HEK293 (cell line): ENCODE measurements at regions not wholly inside any gene's neighbourhood (a gene's known extent, or its start where the extent isn't known, plus 50 kb on each side); places are given as distances from the start of the nearest gene placed in this dataset.

Source experiments
- CTCF ChIA-PET: fragments of 350-600 bp; formaldehyde crosslinking; extraction: SDS; loops from one replicate; lab custom pipeline; 2021; ENCODE audit warnings: antibody characterized with exemption; lab: Yijun Ruan, JAX
- POLR2A ChIA-PET: fragments of 300-600 bp; formaldehyde crosslinking; extraction: SDS; loops from one replicate; lab custom pipeline; 2020; ENCODE audit warnings: antibody characterized with exemption, inconsistent platforms; lab: Yijun Ruan, JAX
- H3K27ac ChIP-seq: fragments of 200-500 bp; sonication (Bioruptor generic); 2 replicates; pipeline ENCODE4 v1.5.1; 2014; ENCODE audit warnings: low read depth, low read length, control low read depth, inconsistent platforms; ENCODE audit errors: extremely low read depth
- H3K36me3 ChIP-seq, 2 experiments: fragments of 200-500 bp in 1 of 2; sonication (Bioruptor generic) in 1 of 2; 1 replicate in 1 of 2; 2 replicates in 1 of 2; pipeline ENCODE4 v1.5.1; 2014 to 2017; ENCODE audit warnings: inconsistent platforms in 2 of 2, low read length in 2 of 2; ENCODE audit not compliant: control insufficient read depth in 2 of 2, insufficient read depth in 1 of 2
- H3K4me1 ChIP-seq: fragments of 200-500 bp; sonication (Bioruptor generic); 2 replicates; pipeline ENCODE4 v1.5.1; 2014; ENCODE audit warnings: mild to moderate bottlenecking, low read length, inconsistent platforms; ENCODE audit not compliant: control insufficient read depth, insufficient read depth
- H3K4me3 ChIP-seq: 2 replicates; pipeline ENCODE4 v1.5.1; 2011; ENCODE audit warnings: low read depth, mild to moderate bottlenecking, control low read depth, low read length, moderate library complexity
- H3K9me3 ChIP-seq: fragments of 200-500 bp; sonication (Bioruptor generic); 2 replicates; pipeline ENCODE4 v1.5.1; 2014; ENCODE audit warnings: low read depth, low read length, inconsistent platforms; ENCODE audit not compliant: control insufficient read depth, insufficient read depth
- KLF10 ChIP-seq: fragments of 450-650 bp; IDR thresholded peaks from 2 replicates; pipeline ENCODE4 v1.5.1; 2018; ENCODE audit warnings: missing biosample characterization, mild to moderate bottlenecking, missing genetic modification characterization
- OSR2 ChIP-seq: fragments of 450-650 bp; formaldehyde crosslinking; IDR thresholded peaks from 2 replicates; pipeline ENCODE4 v1.5.1; 2016; ENCODE audit warnings: missing biosample characterization, missing genetic modification characterization
- SCRT1 ChIP-seq: fragments of 450-650 bp; formaldehyde crosslinking; IDR thresholded peaks from 2 replicates; pipeline ENCODE4 v1.5.1; 2016; ENCODE audit warnings: missing biosample characterization, missing genetic modification characterization, borderline replicate concordance
- SP7 ChIP-seq: fragments of 450-650 bp; formaldehyde crosslinking; IDR thresholded peaks from 2 replicates; pipeline ENCODE4 v1.5.1; 2016; ENCODE audit warnings: missing biosample characterization, missing genetic modification characterization
- YY2 ChIP-seq: fragments of 450-650 bp; formaldehyde crosslinking; IDR thresholded peaks from 2 replicates; pipeline ENCODE4 v1.5.1; 2016; ENCODE audit warnings: missing biosample characterization, missing genetic modification characterization
- ZFHX2 ChIP-seq: fragments of 450-650 bp; formaldehyde crosslinking; conservative IDR thresholded peaks from 2 replicates; pipeline ENCODE4 v1.5.1; 2016; ENCODE audit warnings: missing biosample characterization, missing genetic modification characterization
- ZNF2 ChIP-seq: fragments of 450-650 bp; formaldehyde crosslinking; IDR thresholded peaks from 2 replicates; pipeline ENCODE4 v1.5.1; 2016; ENCODE audit warnings: missing biosample characterization, missing genetic modification characterization
- ZNF274 ChIP-seq, 2 experiments: fragments of 200-500 bp in 1 of 2; fragments of 450-650 bp in 1 of 2; sonication (Bioruptor generic) in 1 of 2; formaldehyde crosslinking in 1 of 2; IDR thresholded peaks; 2 replicates each; pipeline versions ENCODE4 v1.5.1 to v1.6.1; 2014 to 2016; ENCODE audit warnings: borderline replicate concordance in 1 of 2, inconsistent platforms in 1 of 2, low read length in 1 of 2, missing biosample characterization in 1 of 2, missing genetic modification characterization in 1 of 2
- ZNF404 ChIP-seq: fragments of 450-650 bp; formaldehyde crosslinking; IDR thresholded peaks from 2 replicates; pipeline ENCODE4 v1.5.1; 2017; ENCODE audit warnings: missing biosample characterization, missing genetic modification characterization
- ZNF501 ChIP-seq: fragments of 450-650 bp; formaldehyde crosslinking; IDR thresholded peaks from 2 replicates; pipeline ENCODE4 v1.5.1; 2016; ENCODE audit warnings: missing biosample characterization, missing genetic modification characterization
- ZNF560 ChIP-seq: fragments of 450-650 bp; formaldehyde crosslinking; IDR thresholded peaks from 2 replicates; pipeline ENCODE4 v1.5.1; 2017; ENCODE audit warnings: missing biosample characterization, missing genetic modification characterization, borderline replicate concordance
- TF ChIP-seq, protein P1 (sequence below): fragments of 450-650 bp; formaldehyde crosslinking; IDR thresholded peaks from 2 replicates; pipeline ENCODE4 v1.5.1; 2016; ENCODE audit warnings: missing biosample characterization, missing genetic modification characterization
- TF ChIP-seq, protein P2 (sequence below): fragments of 450-650 bp; formaldehyde crosslinking; IDR thresholded peaks from 2 replicates; pipeline ENCODE4 v1.5.1; 2016; ENCODE audit warnings: missing biosample characterization, missing genetic modification characterization
- TF ChIP-seq, protein P3 (sequence below): fragments of 450-650 bp; formaldehyde crosslinking; IDR thresholded peaks from 2 replicates; pipeline ENCODE4 v1.5.1; 2016; ENCODE audit warnings: missing biosample characterization, missing genetic modification characterization
- TF ChIP-seq, protein P4 (sequence below): fragments of 450-650 bp; formaldehyde crosslinking; IDR thresholded peaks from 2 replicates; pipeline ENCODE4 v1.5.1; 2016; ENCODE audit warnings: missing biosample characterization, missing genetic modification characterization
- TF ChIP-seq, protein P5 (sequence below): fragments of 450-650 bp; formaldehyde crosslinking; IDR thresholded peaks from 2 replicates; pipeline ENCODE4 v1.5.1; 2016; ENCODE audit warnings: missing biosample characterization, missing genetic modification characterization

DNA sequence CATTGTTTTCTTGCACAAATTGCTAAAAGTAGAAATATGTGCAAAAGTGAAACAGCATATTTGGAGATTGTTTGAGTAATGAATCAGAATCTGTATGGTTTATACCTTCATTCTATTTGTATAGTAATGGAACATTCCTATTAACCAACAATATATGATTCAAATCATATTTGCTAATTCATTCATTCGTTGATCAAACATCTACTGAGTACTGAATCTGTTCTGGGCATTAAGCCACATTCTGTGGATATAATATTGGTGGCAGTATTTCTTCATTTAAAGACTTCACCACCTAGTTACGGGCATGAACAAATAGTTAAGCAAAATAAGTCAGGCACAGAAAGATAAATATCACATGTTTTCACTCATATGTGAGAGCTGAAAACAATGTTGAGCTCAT lies 385.7 kb downstream of the MTRR start:
- CTCF ChIA-PET, result interaction anchor here (0.6 kb wide), 1 partner anchor 50 kb away, joined by 4 read pairs; no protein-coding TSS in a partner anchor
- H3K4me1 ChIP-seq, result no peaks in the 10 kb centered on the region
- no peak overlapping the region for H3K27ac ChIP-seq
- no peak overlapping the region for H3K4me3 ChIP-seq
- TF ChIP-seq SCRT1 (tag by site-specific recombination), result no peak
- TF ChIP-seq, all 188 proteins: peak for 0
- POLR2A ChIA-PET, result no interaction called here
- no peaks in the 10 kb centered on the region for H3K36me3 ChIP-seq
- no peaks in the 10 kb centered on the region for H3K9me3 ChIP-seq

DNA sequence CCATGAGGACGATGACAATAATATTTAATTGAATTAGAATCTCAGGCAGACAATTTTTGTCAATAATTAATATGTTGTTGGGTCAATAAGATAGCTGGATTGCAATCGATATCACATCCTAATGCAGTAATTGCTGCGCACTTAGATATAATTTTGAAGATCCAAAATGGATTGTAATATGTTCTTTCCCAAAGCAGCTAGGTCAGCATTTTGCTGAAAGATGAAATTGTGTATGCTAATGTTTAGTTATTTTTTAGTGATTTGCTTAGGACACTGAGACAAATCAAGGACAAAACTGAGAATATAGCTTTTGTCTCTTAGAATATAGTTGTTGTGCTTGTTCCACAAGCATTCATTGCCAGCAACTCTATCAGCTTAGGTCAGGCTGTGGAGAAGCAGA lies 389.9 kb downstream of the MTRR start:
- ChIA-PET POLR2A (no interaction called here), CTCF (no interaction called here)
- Histone ChIP-seq H3K4me3 (no peak overlapping the region), H3K27ac (no peak overlapping the region), H3K36me3 (no peaks in the 10 kb centered on the region), H3K4me1 (no peaks in the 10 kb centered on the region), H3K9me3 (no peaks in the 10 kb centered on the region)
- TF ChIP-seq, protein P1, sequence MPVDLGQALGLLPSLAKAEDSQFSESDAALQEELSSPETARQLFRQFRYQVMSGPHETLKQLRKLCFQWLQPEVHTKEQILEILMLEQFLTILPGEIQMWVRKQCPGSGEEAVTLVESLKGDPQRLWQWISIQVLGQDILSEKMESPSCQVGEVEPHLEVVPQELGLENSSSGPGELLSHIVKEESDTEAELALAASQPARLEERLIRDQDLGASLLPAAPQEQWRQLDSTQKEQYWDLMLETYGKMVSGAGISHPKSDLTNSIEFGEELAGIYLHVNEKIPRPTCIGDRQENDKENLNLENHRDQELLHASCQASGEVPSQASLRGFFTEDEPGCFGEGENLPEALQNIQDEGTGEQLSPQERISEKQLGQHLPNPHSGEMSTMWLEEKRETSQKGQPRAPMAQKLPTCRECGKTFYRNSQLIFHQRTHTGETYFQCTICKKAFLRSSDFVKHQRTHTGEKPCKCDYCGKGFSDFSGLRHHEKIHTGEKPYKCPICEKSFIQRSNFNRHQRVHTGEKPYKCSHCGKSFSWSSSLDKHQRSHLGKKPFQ (tag by site-specific recombination), result no peak
- TF ChIP-seq, protein P2, sequence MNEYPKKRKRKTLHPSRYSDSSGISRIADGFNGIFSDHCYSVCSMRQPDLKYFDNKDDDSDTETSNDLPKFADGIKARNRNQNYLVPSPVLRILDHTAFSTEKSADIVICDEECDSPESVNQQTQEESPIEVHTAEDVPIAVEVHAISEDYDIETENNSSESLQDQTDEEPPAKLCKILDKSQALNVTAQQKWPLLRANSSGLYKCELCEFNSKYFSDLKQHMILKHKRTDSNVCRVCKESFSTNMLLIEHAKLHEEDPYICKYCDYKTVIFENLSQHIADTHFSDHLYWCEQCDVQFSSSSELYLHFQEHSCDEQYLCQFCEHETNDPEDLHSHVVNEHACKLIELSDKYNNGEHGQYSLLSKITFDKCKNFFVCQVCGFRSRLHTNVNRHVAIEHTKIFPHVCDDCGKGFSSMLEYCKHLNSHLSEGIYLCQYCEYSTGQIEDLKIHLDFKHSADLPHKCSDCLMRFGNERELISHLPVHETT (tag by site-specific recombination), result no peak
- TF ChIP-seq, protein P3, sequence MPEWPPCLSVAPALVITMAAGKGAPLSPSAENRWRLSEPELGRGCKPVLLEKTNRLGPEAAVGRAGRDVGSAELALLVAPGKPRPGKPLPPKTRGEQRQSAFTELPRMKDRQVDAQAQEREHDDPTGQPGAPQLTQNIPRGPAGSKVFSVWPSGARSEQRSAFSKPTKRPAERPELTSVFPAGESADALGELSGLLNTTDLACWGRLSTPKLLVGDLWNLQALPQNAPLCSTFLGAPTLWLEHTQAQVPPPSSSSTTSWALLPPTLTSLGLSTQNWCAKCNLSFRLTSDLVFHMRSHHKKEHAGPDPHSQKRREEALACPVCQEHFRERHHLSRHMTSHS (tag by site-specific recombination), result no peak
- TF ChIP-seq ZNF501, result no peak

DNA sequence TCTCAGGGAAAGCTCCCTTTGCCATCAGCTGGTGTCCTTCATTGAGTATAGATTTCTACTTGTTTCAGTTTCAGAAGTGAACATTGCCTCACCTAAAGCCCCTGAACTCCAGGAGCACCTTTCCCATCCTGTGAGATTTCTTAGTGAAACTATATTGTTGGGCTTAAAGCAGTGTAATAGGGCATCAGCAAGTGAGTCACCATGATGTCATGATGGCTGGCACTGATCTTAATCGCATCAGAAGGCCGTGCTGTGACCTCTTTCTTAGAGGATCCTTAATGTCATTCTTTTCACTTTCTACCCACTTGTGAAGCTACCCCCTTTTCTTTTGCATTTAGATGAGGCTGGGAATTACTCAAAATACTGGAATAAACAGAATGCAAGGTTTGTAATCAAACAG lies 401.3 kb downstream of the MTRR start:
- no peaks in the 10 kb centered on the region for H3K36me3 ChIP-seq
- TF ChIP-seq ZNF404 (tag by site-specific recombination) (no peak), OSR2 (no peak), ZFHX2 (tag by site-specific recombination) (no peak), ZNF560 (no peak), ZNF274 (IDR thresholded peaks at IDR 0.05; ENCODE audit: low read length) (no peak), ZNF274 (tag by site-specific recombination; IDR thresholded peaks at IDR 0.05; ENCODE audit: borderline replicate concordance) (no peak), YY2 (no peak), ZNF2 (tag by site-specific recombination) (no peak), SP7 (tag by site-specific recombination) (no peak), KLF10 (tag by site-specific recombination) (no peak)
- TF ChIP-seq, protein P4, sequence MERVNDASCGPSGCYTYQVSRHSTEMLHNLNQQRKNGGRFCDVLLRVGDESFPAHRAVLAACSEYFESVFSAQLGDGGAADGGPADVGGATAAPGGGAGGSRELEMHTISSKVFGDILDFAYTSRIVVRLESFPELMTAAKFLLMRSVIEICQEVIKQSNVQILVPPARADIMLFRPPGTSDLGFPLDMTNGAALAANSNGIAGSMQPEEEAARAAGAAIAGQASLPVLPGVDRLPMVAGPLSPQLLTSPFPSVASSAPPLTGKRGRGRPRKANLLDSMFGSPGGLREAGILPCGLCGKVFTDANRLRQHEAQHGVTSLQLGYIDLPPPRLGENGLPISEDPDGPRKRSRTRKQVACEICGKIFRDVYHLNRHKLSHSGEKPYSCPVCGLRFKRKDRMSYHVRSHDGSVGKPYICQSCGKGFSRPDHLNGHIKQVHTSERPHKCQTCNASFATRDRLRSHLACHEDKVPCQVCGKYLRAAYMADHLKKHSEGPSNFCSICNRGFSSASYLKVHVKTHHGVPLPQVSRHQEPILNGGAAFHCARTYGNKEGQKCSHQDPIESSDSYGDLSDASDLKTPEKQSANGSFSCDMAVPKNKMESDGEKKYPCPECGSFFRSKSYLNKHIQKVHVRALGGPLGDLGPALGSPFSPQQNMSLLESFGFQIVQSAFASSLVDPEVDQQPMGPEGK, result no peak
- TF ChIP-seq, protein P5, sequence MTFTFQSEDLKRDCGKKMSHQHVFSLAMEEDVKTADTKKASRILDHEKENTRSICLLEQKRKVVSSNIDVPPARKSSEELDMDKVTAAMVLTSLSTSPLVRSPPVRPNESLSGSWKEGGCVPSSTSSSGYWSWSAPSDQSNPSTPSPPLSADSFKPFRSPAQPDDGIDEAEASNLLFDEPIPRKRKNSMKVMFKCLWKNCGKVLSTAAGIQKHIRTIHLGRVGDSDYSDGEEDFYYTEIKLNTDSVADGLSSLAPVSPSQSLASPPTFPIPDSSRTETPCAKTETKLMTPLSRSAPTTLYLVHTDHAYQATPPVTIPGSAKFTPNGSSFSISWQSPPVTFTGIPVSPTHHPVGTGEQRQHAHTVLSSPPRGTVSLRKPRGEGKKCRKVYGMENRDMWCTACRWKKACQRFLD, result no peak
- H3K9me3 ChIP-seq, result no peaks in the 10 kb centered on the region
- ChIA-PET CTCF (no interaction called here), POLR2A (no interaction called here)
- H3K4me3 ChIP-seq, result no peak overlapping the region
- H3K4me1 ChIP-seq, result no peaks in the 10 kb centered on the region
- no peak overlapping the region for H3K27ac ChIP-seq
